Suppressor macrophage (primary cell): ENCODE measurements at regions not wholly inside any gene's neighbourhood (a gene's known extent, or its start where the extent isn't known, plus 50 kb on each side); places are given as distances from the start of the nearest gene placed in this dataset.
"Not testable (repeated sequence)": the region's sequence is repeated elsewhere in the genome, so short reads cannot be mapped to it uniquely, and the experiment has no call there.

Experiments used
- DNase-seq, 4 experiments: peaks; one replicate each; pipeline ENCODE4 v3.0.0-alpha.2; 2020 to 2022

GRCh38 chr10:124242791-124243190 is 149.4 kb upstream of the CHST15 start:
- no peak for DNase-seq

DNA sequence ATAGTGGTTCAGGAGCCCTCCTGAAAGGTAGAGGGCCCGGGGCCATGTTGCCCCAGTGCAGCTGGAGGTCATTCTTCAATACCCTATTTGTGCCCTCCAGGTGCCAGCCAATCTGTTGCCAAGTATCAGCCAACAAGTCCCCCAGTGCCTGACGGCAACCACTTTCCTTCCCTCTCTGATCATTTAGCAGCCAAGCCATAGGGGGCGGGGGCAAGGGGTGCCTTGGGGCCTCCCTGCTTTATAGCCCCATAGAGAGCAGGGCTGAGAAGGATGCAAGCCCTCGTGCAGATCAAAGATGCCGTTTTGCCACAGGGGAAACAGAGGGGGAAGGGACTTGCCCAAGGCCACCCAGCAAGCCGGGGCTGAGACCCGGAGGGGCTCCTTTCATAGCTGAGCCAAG is 149.0 kb upstream of the CHST15 start:
- DNase-seq, result no peak

DNA sequence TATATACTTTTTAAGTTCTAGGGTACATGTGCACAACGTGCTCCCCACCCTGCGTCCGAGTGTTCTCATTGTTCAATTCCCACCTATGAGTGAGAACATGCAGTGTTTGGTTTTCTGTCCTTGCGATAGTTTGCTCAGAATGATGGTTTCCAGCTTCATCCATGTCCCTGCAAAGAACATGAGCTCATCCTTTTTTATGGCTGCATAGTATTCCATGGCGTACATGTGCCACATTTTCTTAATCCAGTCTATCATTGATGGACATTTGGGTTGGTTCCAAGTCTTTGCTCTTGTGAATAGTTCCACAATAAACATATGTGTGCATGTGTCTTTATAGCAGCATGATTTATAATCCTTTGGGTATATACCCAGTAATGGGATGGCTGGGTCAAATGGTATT is 148.1 kb upstream of the CHST15 start:
- not testable (repeated sequence) for DNase-seq

- no peak for DNase-seq
Observed at GRCh38 chr10:124240839-124241291, 147.5 kb upstream of the CHST15 start.

DNA sequence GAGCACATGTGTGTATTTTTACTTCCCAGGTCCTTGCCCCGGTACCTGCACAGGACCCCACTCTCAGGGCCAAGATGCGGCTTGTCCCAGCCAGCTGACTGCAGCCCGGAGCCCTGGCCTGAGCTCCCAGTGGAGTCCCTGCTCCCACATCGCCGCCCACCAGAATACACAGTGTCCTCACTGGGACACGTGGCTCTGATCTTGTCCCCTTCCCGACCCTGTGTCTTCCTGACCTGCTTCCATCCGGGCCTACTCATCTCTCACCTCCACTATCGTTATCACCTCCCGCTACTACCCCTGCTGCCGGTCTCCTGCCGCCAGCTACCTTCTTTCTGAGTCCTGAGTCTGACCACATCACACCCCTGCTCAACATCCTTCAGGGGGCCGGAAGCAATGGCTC is 146.3 kb upstream of the CHST15 start:
- no peak for DNase-seq

DNA sequence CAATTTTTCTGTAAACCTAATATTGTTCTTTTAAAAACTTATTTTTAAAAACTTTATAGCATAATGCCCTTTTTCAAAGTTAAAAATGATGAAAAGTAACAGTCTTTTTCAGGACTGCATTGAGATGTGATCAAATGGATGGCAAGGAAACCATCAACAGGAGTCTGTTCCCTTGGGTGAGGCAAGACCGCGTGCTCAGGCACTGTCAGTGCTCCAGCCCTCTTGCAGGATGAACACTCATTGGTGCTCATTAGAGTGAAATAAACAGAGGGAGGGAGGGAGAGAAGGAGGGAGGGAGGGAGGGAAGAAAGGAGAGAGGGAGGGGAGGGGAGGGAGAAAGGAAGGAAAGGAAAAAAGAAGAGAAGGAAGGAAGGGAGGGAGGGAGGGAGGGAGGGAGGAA is 145.7 kb upstream of the CHST15 start:
- DNase-seq, result no peak

DNA sequence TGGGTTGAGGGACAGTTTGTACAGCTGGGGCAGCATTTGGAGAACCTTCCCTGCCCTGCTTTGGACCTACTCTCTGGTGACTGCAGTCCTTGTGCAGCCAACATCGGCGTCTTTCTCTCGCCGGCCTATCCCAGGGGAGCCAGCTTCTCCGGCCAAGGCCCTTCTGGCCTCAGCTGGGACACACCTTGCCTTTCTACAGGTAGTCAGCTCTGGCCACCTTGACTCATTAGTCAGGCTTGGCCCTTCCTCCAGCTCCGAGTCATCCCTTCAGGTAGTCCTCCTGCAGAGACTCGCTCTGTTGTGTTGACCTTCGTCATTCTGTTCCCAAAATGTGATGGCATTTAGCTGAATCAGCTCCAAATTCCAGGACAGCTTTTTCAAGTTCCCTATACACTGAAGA is 145.0 kb upstream of the CHST15 start:
- no peak for DNase-seq

- DNase-seq, result no peak
Observed at GRCh38 chr10:124237282-124237961, 144.0 kb upstream of the CHST15 start.

- no peak for DNase-seq
Observed at GRCh38 chr10:124236816-124237215, 143.4 kb upstream of the CHST15 start.

- no peak for DNase-seq
Observed at GRCh38 chr10:124236136-124236535, 142.7 kb upstream of the CHST15 start.

DNA sequence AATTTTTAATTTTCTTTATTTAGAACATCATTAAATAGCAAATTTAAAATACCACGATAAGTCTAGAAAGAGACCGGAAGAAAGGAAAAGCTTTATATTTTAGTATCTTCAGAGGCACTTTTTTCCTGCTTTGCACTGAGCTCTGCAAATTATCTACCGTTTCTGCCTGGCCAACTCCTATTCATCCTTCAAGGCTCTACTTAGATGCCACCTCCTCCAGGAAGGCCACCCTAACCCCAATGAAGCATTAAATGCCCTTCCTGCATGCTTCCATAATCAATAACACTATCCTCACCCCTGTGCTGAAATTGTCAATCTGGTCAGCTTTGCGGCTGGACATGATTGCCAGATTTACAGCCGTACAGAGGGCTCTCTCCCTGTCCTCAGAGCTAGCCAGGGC is 141.8 kb upstream of the CHST15 start:
- DNase-seq, result no peak

DNA sequence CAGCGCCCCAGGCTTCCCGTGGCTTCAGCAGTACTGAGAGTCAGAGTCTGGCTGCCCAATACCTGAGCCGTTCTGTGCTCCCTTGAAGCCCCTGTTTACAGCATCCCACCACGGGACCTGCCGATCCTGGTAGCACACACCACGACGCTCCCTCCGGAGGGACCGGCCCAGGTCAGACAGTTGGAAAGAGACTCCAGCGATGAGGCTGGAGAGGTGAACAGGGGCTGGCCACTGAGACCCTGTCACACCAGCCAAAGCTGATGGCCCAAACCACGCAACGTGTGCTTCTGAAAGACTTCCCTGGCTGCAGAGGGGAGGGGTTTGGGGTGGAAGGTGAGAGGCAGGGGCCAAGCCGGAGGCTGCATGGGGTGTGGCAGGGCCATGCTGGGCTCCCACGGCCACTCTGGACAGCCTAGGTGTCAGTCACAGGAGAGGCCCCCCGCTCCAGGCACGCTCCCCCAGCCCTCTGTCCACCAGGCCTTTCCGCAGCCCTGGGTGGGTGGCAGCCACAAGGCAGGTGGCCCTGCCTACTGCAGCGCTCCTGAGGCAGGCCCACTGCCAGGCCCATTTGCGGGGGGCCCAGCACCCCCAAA is 140.2 kb upstream of the CHST15 start:
- DNase-seq, result no peak

DNA sequence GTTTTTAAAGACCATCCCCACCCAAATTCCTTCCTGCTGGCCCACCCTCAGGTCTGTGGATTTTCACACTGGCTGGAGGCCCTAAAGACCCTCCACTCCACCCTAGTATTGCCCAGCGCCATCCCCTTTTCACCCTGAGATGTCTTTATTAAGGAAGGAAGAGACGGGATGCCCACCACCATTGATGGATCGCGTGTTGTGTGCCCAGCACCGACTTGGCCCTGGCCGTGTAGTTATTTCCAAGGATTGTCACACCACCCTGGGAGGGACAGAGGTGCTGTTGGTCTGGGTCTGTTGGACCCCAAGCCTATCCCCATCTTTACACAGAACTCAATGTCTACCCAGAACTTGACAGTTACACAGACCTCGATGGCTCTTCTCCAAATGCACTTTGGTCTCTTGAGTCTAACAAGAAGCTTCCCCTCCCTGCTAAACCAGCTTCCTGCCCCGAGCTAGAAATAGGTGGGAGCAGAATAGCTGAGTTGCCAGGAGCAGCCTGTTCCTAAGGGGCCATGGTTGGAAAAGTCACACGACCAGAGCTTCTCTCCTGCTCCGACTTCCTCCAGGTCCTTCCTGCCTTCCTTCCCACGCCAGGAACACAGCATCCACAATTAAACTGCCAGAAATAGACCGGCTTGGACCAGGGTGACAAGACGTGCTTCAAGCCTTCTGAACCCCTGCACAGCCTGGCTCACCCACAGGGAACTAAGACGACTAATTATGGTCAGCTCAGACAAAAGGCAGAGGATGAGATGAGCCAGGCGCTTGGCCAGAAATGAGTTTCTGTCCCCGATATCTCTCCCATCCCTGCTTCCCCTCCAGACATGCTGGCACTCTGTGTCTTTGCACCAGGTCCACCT is 139.5 kb upstream of the CHST15 start:
- no peak for DNase-seq

GRCh38 chr10:124231168-124232155 is 138.1 kb upstream of the CHST15 start:
- peak in 1 of 4 experiments; percentile 32 for DNase-seq

- DNase-seq, result no peak
Observed at GRCh38 chr10:124230635-124231167, 137.3 kb upstream of the CHST15 start.

DNA sequence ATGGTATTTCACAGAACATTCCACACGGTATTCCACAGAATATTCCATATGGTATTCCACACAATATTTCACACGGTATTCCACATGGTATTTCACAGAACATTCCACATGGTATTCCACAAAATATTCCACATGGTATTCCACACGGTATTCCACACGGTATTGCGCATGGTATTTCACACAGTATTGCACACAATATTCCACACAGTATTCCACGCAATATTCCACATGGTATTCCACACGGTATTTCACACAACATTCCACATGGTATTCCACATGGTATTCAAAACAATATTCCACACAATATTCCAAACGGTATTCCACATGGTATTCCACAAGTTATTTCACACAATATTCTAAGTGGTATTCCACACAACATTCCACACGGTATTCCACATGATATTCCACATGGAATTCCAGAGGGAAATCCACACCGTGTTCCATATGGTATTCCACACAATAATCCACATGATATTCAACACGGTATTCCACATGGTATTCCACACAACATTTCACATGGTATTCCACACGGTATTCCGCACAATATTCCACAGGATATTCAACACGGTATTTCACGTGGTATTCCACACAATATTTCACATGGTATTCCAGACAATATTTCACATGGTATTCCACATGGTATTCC is 136.7 kb upstream of the CHST15 start:
- DNase-seq, result no peak

DNA sequence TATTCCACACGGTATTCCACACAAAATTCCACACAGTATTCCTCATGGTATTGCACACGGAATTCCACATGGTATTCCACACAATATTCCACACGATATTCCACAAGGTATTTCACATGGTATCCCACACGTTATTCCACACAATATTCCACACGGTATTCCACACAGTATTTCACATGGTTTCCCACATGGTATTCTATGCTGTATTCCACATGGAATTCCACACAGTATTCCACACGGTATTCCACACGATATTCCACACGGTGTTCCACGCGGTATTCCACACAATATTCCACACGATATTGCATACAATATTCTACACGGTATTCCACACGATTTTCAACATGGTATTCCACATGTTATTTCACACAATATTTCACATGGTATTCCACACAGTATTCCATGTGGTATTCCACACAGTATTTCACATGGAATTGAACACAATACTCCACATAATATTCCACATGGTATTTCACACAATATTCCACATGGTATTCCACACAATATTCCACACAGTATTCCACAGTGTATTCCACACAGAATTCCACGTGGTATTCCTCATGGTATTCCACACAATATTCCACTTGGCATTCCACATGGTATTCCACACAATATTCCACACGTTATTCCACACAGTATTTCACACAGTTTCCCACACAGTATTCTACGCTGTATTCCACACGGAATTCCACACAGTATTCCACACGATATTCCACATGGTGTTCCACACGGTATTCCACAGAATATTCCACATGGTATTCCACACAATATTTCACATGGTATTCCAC is 136.0 kb upstream of the CHST15 start:
- DNase-seq, result no peak

GRCh38 chr10:124228471-124228870 is 135.1 kb upstream of the CHST15 start:
- DNase-seq, result no peak

- DNase-seq, result no peak
Observed at GRCh38 chr10:124227988-124228387, 134.6 kb upstream of the CHST15 start.

GRCh38 chr10:124227055-124227975 is 133.9 kb upstream of the CHST15 start:
- no peak for DNase-seq
